Neural progenitor cell (in vitro differentiated cells): ENCODE measurements at regions not wholly inside any gene's neighbourhood (a gene's known extent, or its start where the extent isn't known, plus 50 kb on each side); places are given as distances from the start of the nearest gene placed in this dataset.

Source experiments
- DNase-seq: peaks from one replicate; pipeline ENCODE4 v3.0.0-alpha.2; 2016; ENCODE audit warnings: low spot score
- H2AFZ ChIP-seq: fragments of 200-600 bp; sonication (generic); replicated peaks from 2 replicates; pipeline ENCODE4 v1.6.1; 2016; ENCODE audit warnings: antibody characterized with exemption
- H3F3A ChIP-seq: fragments of 200-600 bp; sonication (generic); 2 replicates; pipeline ENCODE4 v1.6.1; 2016; ENCODE audit warnings: antibody characterized with exemption, low read depth
- H3K27ac ChIP-seq: fragments of 200-600 bp; sonication (generic); 2 replicates; pipeline ENCODE4 v1.5.1; 2016; ENCODE audit warnings: mild to moderate bottlenecking
- H3K27me3 ChIP-seq: fragments of 200-600 bp; sonication (generic); 2 replicates; pipeline ENCODE4 v1.6.1; 2016; ENCODE audit warnings: mild to moderate bottlenecking, moderate library complexity
- H3K36me3 ChIP-seq: fragments of 200-600 bp; sonication (generic); 2 replicates; pipeline ENCODE4 v1.5.1; 2016
- H3K4me1 ChIP-seq: fragments of 200-600 bp; sonication (generic); 2 replicates; pipeline ENCODE4 v1.6.1; 2016; ENCODE audit warnings: mixed run types
- H3K4me2 ChIP-seq: fragments of 200-600 bp; sonication (generic); 2 replicates; pipeline ENCODE4 v1.6.1; 2016
- H3K4me3 ChIP-seq: fragments of 200-600 bp; sonication (generic); 2 replicates; pipeline ENCODE4 v1.5.1; 2016
- H3K79me2 ChIP-seq: fragments of 200-600 bp; sonication (generic); 2 replicates; pipeline ENCODE4 v1.6.1; 2016; ENCODE audit warnings: low read depth
- H3K9ac ChIP-seq: fragments of 200-600 bp; sonication (generic); 2 replicates; pipeline ENCODE4 v1.6.1; 2016
- H3K9me3 ChIP-seq: fragments of 200-600 bp; sonication (generic); 2 replicates; pipeline ENCODE4 v1.5.1; 2016; ENCODE audit warnings: low read depth
- H4K20me1 ChIP-seq: fragments of 200-600 bp; sonication (generic); 2 replicates; pipeline ENCODE4 v1.6.1; 2016; ENCODE audit warnings: low read depth
- H3K27ac Mint-ChIP-seq: 3 replicates; pipeline ENCODE4 v1.8.0; 2021; ENCODE audit warnings: mixed read lengths
- H3K27me3 Mint-ChIP-seq: 2 replicates; pipeline ENCODE4 v1.8.0; 2022; ENCODE audit warnings: low read depth, mild to moderate bottlenecking, inconsistent platforms, moderate library complexity, mixed read lengths; ENCODE audit not compliant: insufficient read depth
- H3K36me3 Mint-ChIP-seq: 3 replicates; pipeline ENCODE4 v1.8.0; 2021; ENCODE audit warnings: mixed read lengths
- H3K4me1 Mint-ChIP-seq: 3 replicates; pipeline ENCODE4 v1.8.0; 2021; ENCODE audit warnings: mixed read lengths
- H3K4me3 Mint-ChIP-seq: 3 replicates; pipeline ENCODE4 v1.8.0; 2021; ENCODE audit warnings: mild to moderate bottlenecking, moderate library complexity, mixed read lengths
- H3K9me3 Mint-ChIP-seq: 3 replicates; pipeline ENCODE4 v1.8.0; 2020; ENCODE audit warnings: mixed read lengths
- CTCF ChIP-seq: fragments of 200-600 bp; sonication (generic); IDR thresholded peaks from 2 replicates; pipeline ENCODE4 v1.5.1; 2017; ENCODE audit warnings: antibody characterized with exemption, mild to moderate bottlenecking
- EZH2 ChIP-seq: fragments of 200-600 bp; sonication (generic); IDR thresholded peaks from 2 replicates; pipeline ENCODE4 v1.6.1; 2017; ENCODE audit warnings: antibody characterized with exemption, mild to moderate bottlenecking, moderate library complexity
- EZH2phosphoT487 ChIP-seq: fragments of 200-600 bp; sonication (generic); IDR thresholded peaks from 2 replicates; pipeline ENCODE4 v1.6.1; 2017; ENCODE audit warnings: antibody characterized with exemption

GRCh38 chr16:87053016-87053982 lies 263.9 kb downstream of the C16orf95 start:
- no peak overlapping the region for H3K9ac ChIP-seq
- Mint-ChIP-seq H3K27me3 (peaks cover 10% of the 10 kb centered on the region), H3K4me3 (no peak overlapping the region)

GRCh38 chr16:87054154-87054553 lies 263.0 kb downstream of the C16orf95 start:
- Histone ChIP-seq H3K79me2 (no peaks in the 10 kb centered on the region), H2AFZ (no peak overlapping the region), H3K9me3 (no peaks in the 10 kb centered on the region), H3F3A (peaks cover 8% of the 10 kb centered on the region), H3K36me3 (no peaks in the 10 kb centered on the region), H3K4me3 (no peak overlapping the region), H3K4me1 (no peaks in the 10 kb centered on the region), H3K9ac (no peak overlapping the region), H4K20me1 (no peaks in the 10 kb centered on the region), H3K27ac (no peak overlapping the region), H3K4me2 (no peak overlapping the region), H3K27me3 (no peaks in the 10 kb centered on the region)
- Mint-ChIP-seq H3K9me3 (peaks cover 3% of the 10 kb centered on the region), H3K36me3 (no peaks in the 10 kb centered on the region), H3K27me3 (peaks cover 11% of the 10 kb centered on the region), H3K4me3 (no peak overlapping the region), H3K4me1 (peaks cover 7% of the 10 kb centered on the region), H3K27ac (no peak overlapping the region)
- no peak for TF ChIP-seq EZH2phosphoT487
- TF ChIP-seq EZH2: no peak
- no peak for TF ChIP-seq CTCF
- DNase-seq: no peak

More at GRCh38 chr16:87053016-87053982, 263.9 kb downstream of the C16orf95 start:
- Mint-ChIP-seq H3K27ac (no peak overlapping the region), H3K36me3 (no peaks in the 10 kb centered on the region), H3K9me3 (peaks cover 3% of the 10 kb centered on the region), H3K4me1 (peaks cover 8% of the 10 kb centered on the region)
- peak; percentile 65 for DNase-seq
- H3K4me2 ChIP-seq: peak overlapping the region; percentile 68
- no peaks in the 10 kb centered on the region for H3K27me3 ChIP-seq
- no peaks in the 10 kb centered on the region for H4K20me1 ChIP-seq
- H3F3A ChIP-seq: peaks cover 8% of the 10 kb centered on the region
- no peaks in the 10 kb centered on the region for H3K36me3 ChIP-seq
- no peaks in the 10 kb centered on the region for H3K9me3 ChIP-seq
- H3K4me3 ChIP-seq: no peak overlapping the region
- no peaks in the 10 kb centered on the region for H3K4me1 ChIP-seq
- no peaks in the 10 kb centered on the region for H3K79me2 ChIP-seq
- no peak overlapping the region for H3K27ac ChIP-seq
- H2AFZ ChIP-seq: peak overlapping the region; percentile 79
- TF ChIP-seq EZH2phosphoT487: no peak
- no peak for TF ChIP-seq EZH2
- TF ChIP-seq CTCF: peak; percentile 51

- no peaks in the 10 kb centered on the region for H3K27me3 ChIP-seq
- Mint-ChIP-seq H3K9me3 (peaks cover 3% of the 10 kb centered on the region), H3K4me3 (no peak overlapping the region), H3K36me3 (no peaks in the 10 kb centered on the region), H3K4me1 (peaks cover 7% of the 10 kb centered on the region), H3K27me3 (peaks cover 11% of the 10 kb centered on the region), H3K27ac (no peak overlapping the region)
- no peaks in the 10 kb centered on the region for H3K36me3 ChIP-seq
- H3K27ac ChIP-seq: no peak overlapping the region
- peaks cover 8% of the 10 kb centered on the region for H3F3A ChIP-seq
- DNase-seq: no peak
- H3K79me2 ChIP-seq: no peaks in the 10 kb centered on the region
- no peaks in the 10 kb centered on the region for H3K9me3 ChIP-seq
- H3K4me3 ChIP-seq: no peak overlapping the region
- H3K9ac ChIP-seq: no peak overlapping the region
- no peak overlapping the region for H2AFZ ChIP-seq
- H3K4me2 ChIP-seq: no peak overlapping the region
- no peak for TF ChIP-seq EZH2
- no peak for TF ChIP-seq CTCF
- TF ChIP-seq EZH2phosphoT487: no peak
- H4K20me1 ChIP-seq: no peaks in the 10 kb centered on the region
- H3K4me1 ChIP-seq: no peaks in the 10 kb centered on the region
These were observed 262.3 kb downstream of the C16orf95 start for GRCh38 chr16:87054856-87055255.
